IMR-90 (cell line): ENCODE measurements at regions not wholly inside any gene's neighbourhood (a gene's known extent, or its start where the extent isn't known, plus 50 kb on each side); places are given as distances from the start of the nearest gene placed in this dataset.

Experiments used
- BHLHE40 ChIP-seq: fragments of 150-350 bp; IDR thresholded peaks from 2 replicates; pipeline ENCODE4 v1.6.1; 2016; ENCODE audit warnings: mild to moderate bottlenecking, low read depth, low read length
- CEBPB ChIP-seq: IDR thresholded peaks from 2 replicates; pipeline ENCODE4 v1.6.1; 2012; ENCODE audit warnings: low read depth, low read length, improper control_type of control experiment
- CTCF ChIP-seq: conservative IDR thresholded peaks from 2 replicates; pipeline ENCODE4 v1.5.1; 2012; ENCODE audit warnings: mild to moderate bottlenecking, low read depth, low read length, improper control_type of control experiment
- MAFK ChIP-seq: IDR thresholded peaks from 2 replicates; pipeline ENCODE4 v1.6.1; 2012; ENCODE audit warnings: low read depth, low read length, improper control_type of control experiment
- MXI1 ChIP-seq: IDR thresholded peaks from 2 replicates; pipeline ENCODE4 v1.6.1; 2012; ENCODE audit warnings: low read depth, mild to moderate bottlenecking, low read length, moderate library complexity, borderline replicate concordance
- POLR2A ChIP-seq: IDR thresholded peaks from 2 replicates; pipeline ENCODE4 v1.6.1; 2012; ENCODE audit warnings: mild to moderate bottlenecking, low read depth, low read length
- RAD21 ChIP-seq: IDR thresholded peaks from 2 replicates; pipeline ENCODE4 v1.6.1; 2012; ENCODE audit warnings: low read length, improper control_type of control experiment
- RCOR1 ChIP-seq: IDR thresholded peaks from 2 replicates; pipeline ENCODE4 v1.6.1; 2012; ENCODE audit warnings: mild to moderate bottlenecking, low read length, improper control_type of control experiment; ENCODE audit not compliant: insufficient replicate concordance
- RFX5 ChIP-seq: IDR thresholded peaks from 2 replicates; pipeline ENCODE4 v1.8.0; 2012; ENCODE audit warnings: low read depth, mild to moderate bottlenecking, low read length, moderate library complexity
- SMC3 ChIP-seq: fragments of 150-350 bp; IDR thresholded peaks from 2 replicates; pipeline ENCODE4 v1.6.1; 2016; ENCODE audit warnings: low read depth, mild to moderate bottlenecking, antibody characterized with exemption, low read length, moderate library complexity
- TF ChIP-seq, protein P1 (sequence below): fragments of 150-350 bp; IDR thresholded peaks from 2 replicates; pipeline ENCODE4 v1.6.1; 2017; ENCODE audit warnings: mild to moderate bottlenecking, antibody characterized with exemption, low read length, low read depth

- TF ChIP-seq MAFK (no peak), POLR2A (no peak), CTCF (no peak), SMC3 (no peak), MXI1 (no peak), RCOR1 (no peak), CEBPB (no peak), BHLHE40 (no peak), RFX5 (no peak), RAD21 (no peak)
- TF ChIP-seq, protein P1, sequence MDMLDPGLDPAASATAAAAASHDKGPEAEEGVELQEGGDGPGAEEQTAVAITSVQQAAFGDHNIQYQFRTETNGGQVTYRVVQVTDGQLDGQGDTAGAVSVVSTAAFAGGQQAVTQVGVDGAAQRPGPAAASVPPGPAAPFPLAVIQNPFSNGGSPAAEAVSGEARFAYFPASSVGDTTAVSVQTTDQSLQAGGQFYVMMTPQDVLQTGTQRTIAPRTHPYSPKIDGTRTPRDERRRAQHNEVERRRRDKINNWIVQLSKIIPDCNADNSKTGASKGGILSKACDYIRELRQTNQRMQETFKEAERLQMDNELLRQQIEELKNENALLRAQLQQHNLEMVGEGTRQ = no peak
Measured at GRCh38 chr5:62256161-62257019, 49.6 kb upstream of the KIF2A start.
